GM03348 (cell line): ENCODE measurements at regions not wholly inside any gene's neighbourhood (a gene's known extent, or its start where the extent isn't known, plus 50 kb on each side); places are given as distances from the start of the nearest gene placed in this dataset.

Experiments
- DNase-seq: peaks from one replicate; pipeline ENCODE4 v3.0.0; 2012; ENCODE audit warnings: low spot score

- DNase-seq, result no peak
Measured at GRCh38 chr20:11447371-11448100, 470.2 kb upstream of the BTBD3 start.

GRCh38 chr20:11448554-11448953 is 469.1 kb upstream of the BTBD3 start:
- DNase-seq, result no peak

DNA sequence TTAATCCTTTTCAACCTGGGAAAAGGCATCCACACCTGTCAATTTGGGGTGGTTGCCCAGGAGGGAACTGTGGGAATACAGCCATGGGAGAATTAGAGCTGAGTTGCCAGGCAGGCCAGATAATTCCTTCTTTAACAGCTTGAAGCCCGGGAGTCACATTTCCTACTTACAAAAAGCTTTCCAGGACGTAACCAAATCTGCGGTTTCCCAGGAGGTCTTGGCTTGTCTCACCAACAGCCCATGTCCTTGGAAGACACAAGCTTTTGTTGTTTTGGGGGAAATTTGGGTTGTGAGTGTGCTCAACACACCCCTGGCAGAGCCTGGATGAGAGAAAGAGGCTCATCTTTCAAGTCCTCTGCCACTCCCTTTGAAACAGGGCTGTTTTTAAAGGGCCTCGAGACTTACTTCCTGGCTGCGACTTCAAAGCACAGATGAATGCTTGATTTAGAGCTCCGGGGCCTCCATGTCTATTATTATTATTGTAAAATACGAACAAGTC is 465.9 kb upstream of the BTBD3 start:
- no peak for DNase-seq

DNA sequence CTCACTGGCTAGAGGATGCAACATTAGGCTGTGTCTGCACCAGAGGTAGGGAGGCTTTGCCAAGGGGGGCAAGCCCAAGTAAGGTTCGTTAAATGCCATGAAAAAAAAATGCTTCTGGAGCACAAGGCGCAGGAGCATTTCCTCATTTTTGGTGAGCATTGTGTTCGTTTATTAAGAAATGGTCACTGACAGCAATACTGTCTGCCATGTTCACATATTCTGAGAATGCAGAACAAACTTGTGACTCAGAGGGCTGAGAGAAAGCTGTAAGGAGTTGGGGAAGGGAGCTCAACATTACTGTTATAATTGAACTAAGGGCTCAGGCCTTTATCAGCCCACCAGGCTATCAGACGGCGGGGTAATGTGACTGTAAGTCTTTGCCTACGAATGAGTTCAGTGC is 465.4 kb upstream of the BTBD3 start:
- no peak for DNase-seq

- DNase-seq, result no peak
Measured at GRCh38 chr20:11453430-11453829, 464.3 kb upstream of the BTBD3 start.

- DNase-seq, result peak; percentile 53
Measured at GRCh38 chr20:11454966-11455799, 462.5 kb upstream of the BTBD3 start.

GRCh38 chr20:11457488-11457887 is 460.2 kb upstream of the BTBD3 start:
- no peak for DNase-seq

DNA sequence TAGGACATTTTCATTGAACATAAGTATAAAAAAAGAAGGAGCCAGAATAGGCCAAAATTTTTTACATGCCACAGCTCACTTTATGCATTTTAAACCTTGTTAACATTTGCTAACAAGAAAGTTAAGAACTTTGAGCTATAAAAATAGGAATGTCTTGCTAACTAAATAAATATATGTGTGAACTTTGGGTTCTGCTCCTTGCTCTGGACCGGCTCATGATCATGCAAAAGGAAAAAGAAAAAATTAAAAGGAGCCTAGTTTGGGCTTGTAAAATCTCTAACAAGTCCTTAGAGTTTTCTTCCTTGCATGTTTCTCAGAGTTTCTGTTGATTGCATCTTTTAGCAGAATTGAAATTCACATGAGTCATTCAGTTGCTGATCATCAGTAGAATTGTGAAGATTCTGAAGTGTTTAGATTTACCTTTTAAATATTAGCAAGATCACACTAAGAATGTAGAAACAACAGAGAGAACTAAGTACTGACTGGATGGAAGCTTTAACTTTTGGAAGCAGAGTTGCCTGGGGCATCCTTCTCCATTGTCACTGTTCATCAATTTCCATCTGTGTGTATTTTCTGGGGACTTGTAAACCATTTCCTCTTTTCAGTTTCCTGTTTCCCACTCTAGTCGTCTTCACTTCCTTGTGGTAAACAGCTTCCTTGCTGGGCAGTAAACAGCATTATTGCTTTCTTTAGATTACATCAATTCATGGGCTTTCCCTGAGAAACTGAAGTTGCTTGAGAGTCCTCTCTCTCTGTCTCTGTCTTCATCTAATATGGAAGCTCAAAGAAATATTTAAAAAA is 458.4 kb upstream of the BTBD3 start:
- DNase-seq, result no peak

- DNase-seq, result no peak
Measured at GRCh38 chr20:11467436-11467835, 450.3 kb upstream of the BTBD3 start.

DNA sequence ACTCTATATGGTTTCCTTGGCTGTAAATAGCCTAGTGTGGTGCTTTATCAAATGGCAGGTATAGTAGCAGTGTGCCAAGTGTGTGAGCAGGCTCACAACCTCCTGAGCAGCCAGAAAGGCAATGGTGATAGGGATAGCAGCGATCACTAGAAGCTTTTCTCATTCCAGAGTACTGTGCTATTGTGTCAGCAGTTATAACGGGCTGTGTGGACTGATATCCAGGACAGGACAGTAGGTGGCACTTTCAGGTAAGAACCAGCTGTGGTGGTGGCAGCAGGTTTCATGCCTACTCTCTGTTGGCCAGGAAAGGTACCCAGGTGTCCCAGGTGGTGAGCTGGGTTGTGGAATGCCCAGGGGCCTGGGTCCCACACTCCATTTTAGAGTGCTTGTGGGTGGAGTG is 448.8 kb upstream of the BTBD3 start:
- no peak for DNase-seq

GRCh38 chr20:11469795-11470435 is 447.8 kb upstream of the BTBD3 start:
- DNase-seq, result no peak

GRCh38 chr20:11473983-11474382 is 443.7 kb upstream of the BTBD3 start:
- no peak for DNase-seq

DNA sequence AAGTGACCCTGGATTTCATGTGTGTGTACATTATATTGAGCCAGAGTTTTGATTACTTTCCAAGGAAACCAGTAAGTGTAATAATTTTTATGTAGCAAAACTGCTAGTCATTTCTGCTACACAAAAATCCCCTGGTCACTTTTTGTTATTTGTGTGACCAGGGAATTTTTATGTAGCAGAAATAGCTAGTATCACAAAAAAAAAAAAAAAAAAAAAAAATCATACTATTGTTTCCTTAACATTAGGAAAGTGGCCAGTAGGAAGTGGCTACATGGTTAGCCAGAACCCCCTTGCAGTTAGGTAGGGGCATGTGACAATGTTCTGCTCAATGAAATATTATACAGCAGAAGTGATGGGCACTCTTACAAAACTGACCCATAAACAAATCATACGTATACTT is 434.0 kb upstream of the BTBD3 start:
- DNase-seq, result no peak

- no peak for DNase-seq
Measured at GRCh38 chr20:11484479-11484878, 433.2 kb upstream of the BTBD3 start.

- DNase-seq, result no peak
Measured at GRCh38 chr20:11492386-11492785, 425.3 kb upstream of the BTBD3 start.

- DNase-seq, result no peak
Measured at GRCh38 chr20:11492846-11493245, 424.8 kb upstream of the BTBD3 start.

DNA sequence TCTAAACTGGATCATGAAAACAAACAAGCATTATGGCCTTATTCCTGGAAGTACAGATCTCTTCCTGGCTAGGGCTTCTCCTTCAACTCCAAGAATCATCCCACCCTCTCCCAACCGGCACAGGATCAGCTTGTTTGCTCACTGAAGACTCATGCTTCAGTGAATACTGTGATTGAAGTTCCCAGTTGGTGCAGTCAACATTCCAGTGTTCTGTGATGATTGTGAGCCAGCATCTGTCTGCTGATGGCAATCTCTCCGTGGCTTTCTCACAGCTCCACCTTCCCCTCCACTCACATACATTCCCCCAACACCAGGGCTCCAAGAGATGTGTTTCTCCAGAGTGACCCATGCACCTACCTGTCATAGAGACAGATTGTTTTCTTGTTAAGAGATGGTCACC is 421.3 kb upstream of the BTBD3 start:
- DNase-seq, result no peak

DNA sequence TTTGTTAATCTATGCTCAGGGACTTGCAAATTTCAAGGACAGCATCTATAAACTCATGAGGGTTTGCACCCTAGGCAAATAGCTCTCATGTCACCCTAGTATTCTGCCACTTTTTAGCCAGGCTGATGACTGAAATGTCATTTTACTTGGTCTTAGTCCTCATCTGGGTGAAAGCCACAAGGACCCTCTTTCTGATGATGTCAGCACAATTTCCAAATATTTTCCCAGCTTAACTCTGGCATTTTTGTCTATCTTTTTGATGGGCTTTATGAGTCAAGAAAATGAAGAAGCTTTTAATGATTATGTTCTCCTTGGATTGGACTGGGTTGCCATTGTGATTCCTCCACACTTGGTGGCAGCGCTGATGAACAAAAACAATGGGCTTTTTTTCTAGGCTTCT is 420.1 kb upstream of the BTBD3 start:
- no peak for DNase-seq

DNA sequence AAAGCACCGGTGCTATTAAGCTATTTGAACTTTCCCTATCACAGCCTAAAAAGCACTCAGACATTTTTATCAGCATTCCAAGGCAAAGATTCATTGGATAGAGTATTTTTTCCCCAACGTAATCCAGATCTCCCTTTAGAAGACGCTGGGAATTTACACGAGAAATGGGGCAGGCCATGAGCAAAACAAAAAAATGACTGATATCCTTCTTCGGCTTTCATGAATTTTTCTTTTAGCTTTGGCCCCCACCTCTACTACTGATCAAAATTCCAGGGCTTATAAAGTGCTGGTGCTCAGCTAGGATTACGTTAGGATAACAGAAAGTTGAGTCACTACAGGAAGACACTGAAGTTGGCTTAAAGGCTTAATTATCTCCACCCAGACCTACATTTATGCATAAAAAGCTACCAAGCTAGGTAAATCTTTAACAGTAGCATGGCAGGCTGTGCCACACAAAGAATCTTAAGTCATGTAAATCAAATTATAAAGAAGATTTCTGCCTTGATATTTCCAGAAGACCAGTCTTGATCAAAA is 418.5 kb upstream of the BTBD3 start:
- DNase-seq, result no peak

GRCh38 chr20:11502061-11502460 is 415.6 kb upstream of the BTBD3 start:
- DNase-seq, result no peak

DNA sequence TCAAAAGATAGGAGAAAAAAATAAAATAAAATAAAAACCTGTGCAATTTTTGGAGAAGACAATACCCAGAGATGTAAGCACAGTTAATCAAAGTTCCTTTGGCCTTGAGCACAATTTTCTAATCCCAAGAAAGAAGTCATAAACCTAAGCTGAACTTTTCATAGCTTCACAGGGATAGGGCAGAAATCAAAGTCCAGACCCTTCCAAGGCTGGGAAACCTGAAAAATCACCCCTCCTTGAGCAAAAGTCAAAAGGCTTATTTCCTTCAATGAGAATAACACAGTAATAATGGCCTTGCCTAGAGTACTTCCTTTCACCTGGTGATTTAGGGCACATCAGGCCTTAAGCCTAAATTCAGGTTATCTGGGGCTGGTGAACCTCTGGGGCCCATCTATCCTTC is 415.0 kb upstream of the BTBD3 start:
- DNase-seq, result no peak

DNA sequence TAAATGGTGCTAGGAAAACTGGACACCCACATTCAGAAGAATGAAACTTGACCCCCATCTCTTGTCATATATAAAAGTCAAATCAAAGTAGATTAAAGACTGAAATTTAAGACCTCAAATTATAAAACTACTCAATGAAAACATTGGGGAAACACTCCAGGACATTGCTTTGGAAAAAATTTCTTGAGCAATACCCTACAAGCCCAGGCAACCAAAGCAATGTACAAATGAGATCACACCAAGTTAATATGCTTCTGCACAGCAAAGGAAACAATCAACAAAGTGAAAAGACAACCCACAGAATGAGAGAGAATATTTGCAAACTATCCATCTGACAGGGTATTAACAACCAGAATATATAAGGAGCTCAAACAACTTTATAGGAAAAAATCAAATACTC is 407.9 kb upstream of the BTBD3 start:
- no peak for DNase-seq
